ENCODE measurements at regions not wholly inside any gene's neighbourhood (a gene's known extent, or its start where the extent isn't known, plus 50 kb on each side); places are given as distances from the start of the nearest gene placed in this dataset.

DNA sequence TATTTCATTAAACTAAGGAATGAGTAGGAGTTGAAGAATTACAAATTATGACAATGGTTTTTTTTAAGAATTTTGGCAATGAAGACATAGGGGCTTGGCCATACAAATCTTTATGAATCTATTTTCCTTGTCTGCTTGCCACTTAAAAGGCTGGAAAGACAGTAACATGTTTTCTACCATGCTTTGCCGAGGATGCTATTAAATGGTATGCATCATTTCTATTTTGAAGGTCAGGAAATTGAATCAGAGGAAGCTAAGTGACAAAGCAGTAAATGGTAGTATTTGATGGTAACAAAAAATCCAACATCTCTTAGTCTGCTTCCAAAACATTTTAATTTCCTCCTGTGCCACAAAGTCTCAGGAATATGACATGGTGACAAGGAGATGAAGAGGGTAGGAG lies 287.2 kb downstream of the RFPL4B start:
- Histone ChIP-seq H3K9me3 (no peaks in the 10 kb centered on the region), H3K36me3 (no peaks in the 10 kb centered on the region), H3K27ac (no peak overlapping the region), H3K4me3 (no peak overlapping the region), H3K4me1 (no peaks in the 10 kb centered on the region), H3K27me3 (no peaks in the 10 kb centered on the region)
- intact Hi-C loops (cut with DNase I; ENCODE audit: low total_unique reads), result no loop called here
- no peak for DNase-seq (ENCODE audit: low spot score in 2 of 2)
- TF ChIP-seq, protein P1, sequence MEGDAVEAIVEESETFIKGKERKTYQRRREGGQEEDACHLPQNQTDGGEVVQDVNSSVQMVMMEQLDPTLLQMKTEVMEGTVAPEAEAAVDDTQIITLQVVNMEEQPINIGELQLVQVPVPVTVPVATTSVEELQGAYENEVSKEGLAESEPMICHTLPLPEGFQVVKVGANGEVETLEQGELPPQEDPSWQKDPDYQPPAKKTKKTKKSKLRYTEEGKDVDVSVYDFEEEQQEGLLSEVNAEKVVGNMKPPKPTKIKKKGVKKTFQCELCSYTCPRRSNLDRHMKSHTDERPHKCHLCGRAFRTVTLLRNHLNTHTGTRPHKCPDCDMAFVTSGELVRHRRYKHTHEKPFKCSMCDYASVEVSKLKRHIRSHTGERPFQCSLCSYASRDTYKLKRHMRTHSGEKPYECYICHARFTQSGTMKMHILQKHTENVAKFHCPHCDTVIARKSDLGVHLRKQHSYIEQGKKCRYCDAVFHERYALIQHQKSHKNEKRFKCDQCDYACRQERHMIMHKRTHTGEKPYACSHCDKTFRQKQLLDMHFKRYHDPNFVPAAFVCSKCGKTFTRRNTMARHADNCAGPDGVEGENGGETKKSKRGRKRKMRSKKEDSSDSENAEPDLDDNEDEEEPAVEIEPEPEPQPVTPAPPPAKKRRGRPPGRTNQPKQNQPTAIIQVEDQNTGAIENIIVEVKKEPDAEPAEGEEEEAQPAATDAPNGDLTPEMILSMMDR (IDR thresholded peaks at IDR 0.05), result no peak
- TF ChIP-seq POLR2A (IDR thresholded peaks at IDR 0.05) (no peak), POLR2AphosphoS5 (IDR thresholded peaks at IDR 0.05) (no peak)

DNA sequence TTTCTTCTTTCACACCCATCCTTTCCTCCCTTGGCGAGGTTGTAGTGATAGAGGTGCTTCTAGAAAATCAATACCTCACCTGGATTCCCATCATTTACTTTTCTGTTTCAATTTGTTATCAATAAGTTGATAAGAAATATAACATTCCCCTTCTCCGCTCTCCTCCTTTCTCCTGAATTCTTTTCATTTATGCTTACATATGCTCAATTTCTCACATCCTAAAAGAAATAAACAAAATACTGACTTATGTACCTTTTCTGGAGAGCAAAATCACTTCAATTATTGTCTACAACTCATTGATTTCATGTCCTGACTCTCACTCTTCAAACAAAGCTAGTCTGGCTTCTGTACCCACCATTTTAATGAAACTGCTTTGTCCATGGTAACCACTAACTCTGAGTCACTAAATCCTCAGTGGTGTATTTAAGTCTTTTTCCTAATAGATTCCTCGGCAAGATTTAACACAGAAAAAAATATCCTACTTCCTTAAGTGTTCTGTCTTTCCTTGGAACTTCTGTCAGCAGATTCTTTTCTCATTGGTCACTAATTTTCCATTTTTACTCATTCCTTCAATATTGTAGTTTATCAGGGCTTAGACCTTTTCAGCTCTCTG lies 289.6 kb downstream of the RFPL4B start:
- intact Hi-C loops (cut with DNase I; ENCODE audit: low total_unique reads), result loop anchor here (5.0 kb wide), 1 partner anchor 966 kb away; no protein-coding TSS in a partner anchor
- Histone ChIP-seq H3K27ac (no peak overlapping the region), H3K36me3 (no peaks in the 10 kb centered on the region), H3K9me3 (no peaks in the 10 kb centered on the region), H3K4me3 (no peak overlapping the region), H3K27me3 (no peaks in the 10 kb centered on the region), H3K4me1 (no peaks in the 10 kb centered on the region)
- DNase-seq (ENCODE audit: low spot score in 2 of 2), result no peak
- TF ChIP-seq POLR2AphosphoS5 (IDR thresholded peaks at IDR 0.05) (no peak), POLR2A (IDR thresholded peaks at IDR 0.05) (no peak)
- TF ChIP-seq, protein P1 (IDR thresholded peaks at IDR 0.05), result no peak

DNA sequence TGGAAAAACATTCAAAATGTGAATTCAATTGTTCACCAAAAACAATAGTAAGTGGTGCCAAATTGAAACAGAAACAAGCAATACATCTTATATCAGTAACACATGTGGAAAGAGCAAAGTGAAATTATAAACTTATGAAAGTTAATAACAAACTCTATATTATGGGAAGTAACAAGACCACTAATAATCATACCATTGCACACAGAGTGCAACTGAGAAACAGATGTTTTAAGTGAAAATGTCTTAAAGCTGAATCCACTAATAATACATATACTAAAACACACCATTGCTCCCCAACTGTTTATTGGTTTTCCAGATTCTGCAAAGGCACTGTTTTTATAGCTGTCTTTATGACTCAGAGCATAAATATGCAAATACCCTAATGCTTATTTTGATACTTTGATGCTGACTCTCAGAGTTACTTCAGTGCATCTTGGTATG lies 292.3 kb downstream of the RFPL4B start:
- no peaks in the 10 kb centered on the region for H3K4me1 ChIP-seq
- H3K4me3 ChIP-seq, result no peak overlapping the region
- no peaks in the 10 kb centered on the region for H3K27me3 ChIP-seq
- no peaks in the 10 kb centered on the region for H3K36me3 ChIP-seq
- intact Hi-C loops (cut with DNase I; ENCODE audit: low total_unique reads), result loop anchor here (5.0 kb wide), 1 partner anchor 963 kb away; no protein-coding TSS in a partner anchor
- TF ChIP-seq POLR2AphosphoS5 (IDR thresholded peaks at IDR 0.05), result no peak
- TF ChIP-seq POLR2A (IDR thresholded peaks at IDR 0.05), result no peak
- TF ChIP-seq, protein P1 (IDR thresholded peaks at IDR 0.05), result no peak
- no peak for DNase-seq (ENCODE audit: low spot score in 2 of 2)
- no peaks in the 10 kb centered on the region for H3K9me3 ChIP-seq
- H3K27ac ChIP-seq, result no peak overlapping the region

DNA sequence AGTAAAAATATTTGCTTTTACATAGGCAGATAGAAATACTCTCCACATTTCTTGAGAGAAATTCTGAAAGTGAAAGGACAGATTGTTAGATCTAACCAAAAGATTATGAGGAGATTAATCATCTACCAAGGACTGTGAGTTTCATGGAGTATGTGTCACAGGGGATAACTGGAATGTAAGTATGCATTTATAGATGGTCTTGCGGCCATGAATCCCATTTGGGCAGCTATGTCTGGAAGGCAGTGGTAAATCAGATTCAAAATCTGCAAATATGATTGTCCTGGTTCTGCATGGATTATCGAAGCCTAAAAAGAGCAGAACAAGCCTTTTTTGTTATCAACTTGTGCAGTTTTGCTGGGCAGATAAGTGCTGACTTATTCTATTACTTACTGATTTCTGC lies 293.8 kb downstream of the RFPL4B start:
- no peak overlapping the region for H3K27ac ChIP-seq
- H3K36me3 ChIP-seq, result no peaks in the 10 kb centered on the region
- no peak for DNase-seq (ENCODE audit: low spot score in 2 of 2)
- intact Hi-C loops (cut with DNase I; ENCODE audit: low total_unique reads), result no loop called here
- H3K9me3 ChIP-seq, result no peaks in the 10 kb centered on the region
- no peak overlapping the region for H3K4me3 ChIP-seq
- H3K4me1 ChIP-seq, result no peaks in the 10 kb centered on the region
- TF ChIP-seq POLR2AphosphoS5 (IDR thresholded peaks at IDR 0.05) (no peak), POLR2A (IDR thresholded peaks at IDR 0.05) (no peak)
- TF ChIP-seq, protein P1 (IDR thresholded peaks at IDR 0.05), result no peak
- H3K27me3 ChIP-seq, result no peaks in the 10 kb centered on the region

DNA sequence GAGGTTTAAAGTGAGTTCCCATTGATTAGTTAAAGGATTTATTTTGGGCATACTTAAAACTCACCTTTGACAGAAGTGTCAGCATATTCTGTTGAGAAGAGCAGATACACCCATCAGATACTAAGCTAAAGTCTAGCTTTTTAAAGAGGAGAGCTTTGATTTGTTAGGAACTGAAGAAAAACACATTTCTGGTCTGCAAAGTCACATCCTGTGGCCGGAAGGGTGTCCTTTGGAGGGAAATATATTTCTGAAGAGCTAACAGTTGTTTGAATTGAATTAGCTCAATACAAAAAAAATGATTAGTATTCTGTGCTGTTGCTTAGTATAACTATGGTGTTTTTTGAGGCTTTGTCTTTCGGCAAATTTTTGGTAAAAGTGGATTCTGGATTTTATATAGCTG lies 302.7 kb downstream of the RFPL4B start:
- intact Hi-C loops (cut with DNase I; ENCODE audit: low total_unique reads), result no loop called here

More for the DNA sequence above, 302.7 kb downstream of the RFPL4B start:
- Histone ChIP-seq H3K36me3 (no peaks in the 10 kb centered on the region), H3K27me3 (no peaks in the 10 kb centered on the region), H3K4me1 (no peaks in the 10 kb centered on the region), H3K9me3 (no peaks in the 10 kb centered on the region), H3K4me3 (no peak overlapping the region), H3K27ac (no peak overlapping the region)
- TF ChIP-seq, protein P1 (IDR thresholded peaks at IDR 0.05), result no peak
- no peak for TF ChIP-seq POLR2A (IDR thresholded peaks at IDR 0.05)
- TF ChIP-seq POLR2AphosphoS5 (IDR thresholded peaks at IDR 0.05), result no peak
- DNase-seq (ENCODE audit: low spot score in 2 of 2), result no peak
